ENCODE measurements at regions not wholly inside any gene's neighbourhood (a gene's known extent, or its start where the extent isn't known, plus 50 kb on each side); places are given as distances from the start of the nearest gene placed in this dataset.

DNA sequence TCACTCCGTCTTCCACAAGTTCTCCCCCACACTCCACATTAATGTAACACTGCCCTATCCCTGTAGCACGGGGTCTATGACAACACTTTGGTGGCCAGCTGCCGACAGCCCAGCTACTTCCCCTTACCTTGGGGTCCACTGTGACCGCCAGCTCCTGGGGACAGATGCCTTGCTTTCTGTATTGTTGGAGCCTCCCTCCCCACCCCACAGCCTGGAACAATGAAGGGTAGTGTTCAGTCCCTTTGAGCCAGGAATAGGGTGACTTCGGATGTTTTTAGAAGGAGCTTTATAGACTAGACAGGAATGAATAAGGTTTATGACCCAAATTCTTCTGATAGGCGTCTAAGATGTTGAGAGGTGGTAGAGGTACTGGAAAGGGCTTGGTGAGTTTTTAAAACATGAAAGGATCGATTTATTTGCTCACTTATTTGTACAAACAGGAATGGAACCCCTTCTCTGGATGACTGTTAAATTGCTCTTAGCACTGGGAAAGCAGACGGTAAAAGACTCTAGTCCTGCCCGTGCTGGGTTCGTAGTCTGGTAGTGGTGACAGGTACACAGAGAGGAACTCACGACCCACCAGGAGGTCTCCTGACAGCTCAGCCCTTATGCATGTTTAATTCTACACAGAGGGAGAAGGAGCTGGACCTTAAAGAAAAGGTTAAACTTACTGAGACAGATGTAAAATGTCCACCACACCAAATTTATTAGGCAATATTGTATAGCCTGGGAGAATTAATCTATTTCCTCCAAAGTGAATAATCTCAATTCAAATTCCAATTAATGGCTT lies 90.9 kb downstream of the MYCN start:
- H3K27ac ChIP-seq = no peak overlapping the region
- no peaks in the 10 kb centered on the region for H3K9me3 ChIP-seq (replicated peaks in 1 of 3)
- no peaks in the 10 kb centered on the region for H3K4me1 ChIP-seq (replicated peaks in 1 of 2)
- no peaks in the 10 kb centered on the region for H3K27me3 ChIP-seq
- 79 to 84% (median 83%) methylated on average over 11 of the region's 11 CpGs for WGBS, 4 donors
- no peaks in the 10 kb centered on the region for H3K36me3 ChIP-seq (replicated peaks in 1 of 2)
- no peak for DNase-seq
- no peak overlapping the region for H3K4me3 ChIP-seq
- intact Hi-C loops (cut with DNase I) = no loop called here
- no peak for TF ChIP-seq POLR2A (IDR thresholded peaks at IDR 0.05)
- no peak for TF ChIP-seq CTCF (IDR thresholded peaks at IDR 0.05)

GRCh38 chr2:16030206-16031057 lies 90.1 kb downstream of the MYCN start:
- no peaks in the 10 kb centered on the region for H3K9me3 ChIP-seq (replicated peaks in 1 of 3)
- intact Hi-C loops (cut with DNase I) = no loop called here
- H3K36me3 ChIP-seq (replicated peaks in 1 of 2) = no peaks in the 10 kb centered on the region
- no peaks in the 10 kb centered on the region for H3K4me1 ChIP-seq (replicated peaks in 1 of 2)
- TF ChIP-seq CTCF (IDR thresholded peaks at IDR 0.05) (no peak), POLR2A (IDR thresholded peaks at IDR 0.05) (no peak)
- H3K27me3 ChIP-seq = no peaks in the 10 kb centered on the region
- 87 to 92% (median 91%) methylated on average over 14 to 24 of the region's 24 CpGs for WGBS, 4 donors
- H3K4me3 ChIP-seq = no peak overlapping the region
- DNase-seq = no peak
- H3K27ac ChIP-seq = no peak overlapping the region

DNA sequence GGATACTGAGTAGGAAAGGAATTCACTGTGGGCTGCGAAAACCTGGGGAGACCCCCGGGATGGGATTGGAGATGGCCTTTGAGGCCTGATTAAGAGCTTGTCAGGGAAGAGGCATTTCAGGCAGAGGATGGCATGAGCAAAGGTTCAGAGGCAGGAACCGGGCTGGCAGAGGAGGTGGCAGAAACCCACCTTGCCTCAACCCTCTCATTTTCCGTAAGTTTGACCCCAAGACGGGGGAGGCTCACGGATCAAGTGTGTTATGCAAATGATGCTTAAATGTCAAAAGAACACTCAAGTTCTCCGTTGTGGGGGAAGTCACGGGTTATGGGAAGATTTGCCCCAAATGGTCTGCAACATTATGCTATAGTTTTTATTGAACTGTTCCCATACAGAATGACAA lies 88.3 kb downstream of the MYCN start:
- TF ChIP-seq POLR2A (IDR thresholded peaks at IDR 0.05) (no peak), CTCF (IDR thresholded peaks at IDR 0.05) (no peak)
- Histone ChIP-seq H3K4me1 (replicated peaks in 1 of 2) (no peaks in the 10 kb centered on the region), H3K27me3 (no peaks in the 10 kb centered on the region), H3K36me3 (replicated peaks in 1 of 2) (no peaks in the 10 kb centered on the region), H3K4me3 (no peak overlapping the region), H3K27ac (no peak overlapping the region), H3K9me3 (replicated peaks in 1 of 3) (no peaks in the 10 kb centered on the region)
- intact Hi-C loops (cut with DNase I) = no loop called here
- 86 to 90% (median 88%) methylated on average over 8 of the region's 8 CpGs for WGBS, 4 donors
- DNase-seq = no peak

GRCh38 chr2:16026816-16027501 lies 86.6 kb downstream of the MYCN start:
- H3K4me3 ChIP-seq = no peak overlapping the region
- no peaks in the 10 kb centered on the region for H3K27me3 ChIP-seq
- DNase-seq = no peak
- H3K9me3 ChIP-seq (replicated peaks in 1 of 3) = no peaks in the 10 kb centered on the region
- 70 to 74% (median 72%) methylated on average over 8 of the region's 8 CpGs for WGBS, 4 donors
- no peaks in the 10 kb centered on the region for H3K36me3 ChIP-seq (replicated peaks in 1 of 2)
- no peak for TF ChIP-seq CTCF (IDR thresholded peaks at IDR 0.05)
- no peak for TF ChIP-seq POLR2A (IDR thresholded peaks at IDR 0.05)
- no peaks in the 10 kb centered on the region for H3K4me1 ChIP-seq (replicated peaks in 1 of 2)
- intact Hi-C loops (cut with DNase I) = no loop called here
- no peak overlapping the region for H3K27ac ChIP-seq
